Tibial nerve (tissue), 4 donors: ENCODE measurements at regions not wholly inside any gene's neighbourhood (a gene's known extent, or its start where the extent isn't known, plus 50 kb on each side); places are given as distances from the start of the nearest gene placed in this dataset.
A peak's percentile ranks its signal among the peaks of the same experiment; 100 is the strongest.
"Not testable (repeated sequence)": the region's sequence is repeated elsewhere in the genome, so short reads cannot be mapped to it uniquely, and the experiment has no call there.

ENCODE experiments used
- DNase-seq, 2 donors: peaks; one replicate each; pipeline ENCODE4 v3.0.0-alpha.2; 2019; ENCODE audit warnings: low spot score in 2 of 2
- H3K27ac ChIP-seq, 4 donors: fragments of 200-600 bp; sonication (generic) in 3 of 4; one replicate each; pipeline ENCODE4 v1.5.1; 2017 to 2019; ENCODE audit warnings: mild to moderate bottlenecking in 1 of 4
- H3K27me3 ChIP-seq, 2 donors: fragments of 200-600 bp; sonication (generic) in 1 of 2; one replicate each; pipeline versions ENCODE4 v1.5.1 to v1.6.0; 2017 to 2019
- H3K36me3 ChIP-seq, 3 donors: fragments of 200-600 bp; sonication (generic); one replicate each; pipeline ENCODE4 v1.5.1; 2018 to 2019
- H3K4me1 ChIP-seq, 4 donors: fragments of 200-600 bp; sonication (generic) in 3 of 4; one replicate each; pipeline ENCODE4 v1.5.1; 2017 to 2019
- H3K4me3 ChIP-seq, 4 donors: fragments of 200-600 bp; sonication (generic) in 3 of 4; one replicate each; pipeline ENCODE4 v1.5.1; 2017 to 2019; ENCODE audit warnings: mild to moderate bottlenecking in 1 of 4, moderate library complexity in 1 of 4
- H3K9me3 ChIP-seq, 4 donors: fragments of 200-600 bp; sonication (generic) in 3 of 4; one replicate each; pipeline ENCODE4 v1.5.1; 2017 to 2019
- CTCF ChIP-seq, 5 experiments: fragments of 200-600 bp in 3 of 5; fragments of 450-650 bp in 2 of 5; sonication (generic) in 3 of 5; IDR thresholded peaks; one replicate each; pipeline ENCODE4 v1.5.1; 2016 to 2019; ENCODE audit warnings: antibody characterized with exemption in 5 of 5, mild to moderate bottlenecking in 3 of 5, moderate library complexity in 2 of 5
- EP300 ChIP-seq, 2 donors: sonication (generic); formaldehyde crosslinking; IDR thresholded peaks; one replicate each; pipeline ENCODE4 v1.6.1; 2017; ENCODE audit warnings: antibody characterized with exemption in 2 of 2, mild to moderate bottlenecking in 1 of 2
- POLR2A ChIP-seq, 2 donors: fragments of 450-650 bp; IDR thresholded peaks; one replicate each; pipeline ENCODE4 v1.6.1; 2017; ENCODE audit warnings: antibody characterized with exemption in 2 of 2, mild to moderate bottlenecking in 2 of 2, moderate library complexity in 2 of 2
- WGBS, 2 donors: methylation state at CpG; one replicate each; pipeline ENCODE4 v1.1.5; 2018; 5-methylcytosine and 5-hydroxymethylcytosine counted together

DNA sequence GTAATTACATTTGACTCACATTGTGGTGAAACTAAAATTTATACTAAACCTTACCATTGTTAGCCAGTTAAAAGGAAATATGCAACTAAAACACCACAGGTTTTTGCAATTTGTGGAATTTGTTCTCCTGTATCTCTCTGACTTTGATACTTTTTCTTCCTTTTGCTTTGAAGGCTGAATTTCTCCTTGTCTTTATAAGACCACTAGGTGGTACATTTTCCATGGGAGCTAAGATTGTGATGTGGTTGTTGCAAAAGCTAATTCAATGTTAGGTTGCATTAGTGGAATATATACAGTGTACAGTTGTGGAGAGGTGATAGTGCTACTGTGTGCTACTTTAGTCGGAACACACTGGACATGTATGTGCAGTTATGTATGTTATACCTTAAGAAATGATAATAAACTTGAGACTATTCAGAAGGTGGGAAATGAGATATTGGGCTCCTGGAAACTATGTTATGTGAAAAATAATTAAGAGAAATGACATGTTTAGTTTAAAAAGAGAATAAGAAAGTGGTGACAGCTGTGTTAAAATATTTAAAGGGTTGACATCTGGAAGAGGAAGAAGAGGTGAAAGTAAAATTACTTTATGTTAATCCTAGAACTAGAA is 70.3 kb downstream of the ARL9 start:
- no peaks in the 10 kb centered on the region for H3K9me3 ChIP-seq
- no peak overlapping the region for H3K4me3 ChIP-seq
- no peaks in the 10 kb centered on the region for H3K4me1 ChIP-seq
- no peaks in the 10 kb centered on the region for H3K36me3 ChIP-seq
- TF ChIP-seq POLR2A (IDR thresholded peaks at IDR 0.05) (no peak), EP300 (IDR thresholded peaks at IDR 0.05) (no peak), CTCF (IDR thresholded peaks at IDR 0.05) (peak in 4 of 5 experiments; percentile 19 to 39 (median 34))
- H3K27ac ChIP-seq: no peak overlapping the region
- WGBS, 2 donors: 45 to 52% methylated on average over 1 of the region's 1 CpG
- DNase-seq: no peak
- H3K27me3 ChIP-seq: no peaks in the 10 kb centered on the region

DNA sequence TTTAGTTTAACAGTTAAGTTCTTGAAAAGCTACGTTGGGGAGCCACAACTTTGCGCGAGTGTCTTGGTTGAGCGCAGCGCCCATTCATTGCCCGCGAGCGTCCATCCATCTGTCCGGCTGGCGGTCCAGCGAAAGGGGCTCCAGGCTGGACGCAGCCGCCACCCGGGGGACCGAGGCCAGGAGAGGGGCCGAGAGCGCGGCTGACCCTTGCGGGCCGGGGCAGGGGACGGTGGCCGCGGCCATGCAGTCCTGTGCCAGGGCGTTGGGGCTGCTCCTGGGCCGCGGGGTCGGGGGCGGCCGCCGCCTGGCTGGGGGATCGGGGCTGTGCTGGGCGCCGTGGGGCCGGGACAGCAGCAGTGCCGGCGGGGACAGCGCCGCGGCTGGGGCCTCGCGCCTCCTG is 86.8 kb downstream of the ARL9 start:
- H3K36me3 ChIP-seq, H3K27me3 ChIP-seq, H3K9me3 ChIP-seq, H3K4me1 ChIP-seq, H3K4me3 ChIP-seq, DNase-seq, H3K27ac ChIP-seq: not testable (repeated sequence)
- WGBS, 2 donors: 48 to 70% methylated on average over 22 to 31 of the region's 41 CpGs
